H9 (cell line): ENCODE measurements at regions not wholly inside any gene's neighbourhood (a gene's known extent, or its start where the extent isn't known, plus 50 kb on each side); places are given as distances from the start of the nearest gene placed in this dataset.

Source experiments
- DNase-seq: peaks from one replicate; pipeline ENCODE4 v3.0.0-alpha.2; 2017
- H2AFZ ChIP-seq: one replicate; pipeline ENCODE4 v1.6.1; 2013; ENCODE audit warnings: mild to moderate bottlenecking, low read length, control low read depth, moderate library complexity
- H2AK5ac ChIP-seq: 2 replicates; pipeline ENCODE4 v1.6.1; 2013; ENCODE audit warnings: low read length, control low read depth, mixed read lengths; ENCODE audit not compliant: insufficient read length
- H2BK120ac ChIP-seq: one replicate; pipeline ENCODE4 v1.6.1; 2013; ENCODE audit warnings: low read depth, mild to moderate bottlenecking, low read length, control low read depth, inconsistent platforms; ENCODE audit not compliant: poor library complexity, severe bottlenecking
- H2BK12ac ChIP-seq: 2 replicates; pipeline ENCODE4 v1.6.1; 2013; ENCODE audit warnings: low read length, control low read depth, mixed read lengths, low read depth; ENCODE audit not compliant: insufficient read length
- H2BK15ac ChIP-seq: 2 replicates; pipeline ENCODE4 v1.6.1; 2013; ENCODE audit warnings: low read depth, low read length, control low read depth
- H2BK20ac ChIP-seq: one replicate; pipeline ENCODE4 v1.6.1; 2013; ENCODE audit warnings: low read depth, mild to moderate bottlenecking, low read length, control low read depth, inconsistent platforms; ENCODE audit not compliant: poor library complexity, severe bottlenecking
- H2BK5ac ChIP-seq: 2 replicates; pipeline ENCODE4 v1.6.1; 2013; ENCODE audit warnings: low read length, control low read depth, mixed read lengths; ENCODE audit not compliant: insufficient read length
- H3K14ac ChIP-seq: 2 replicates; pipeline ENCODE4 v1.6.1; 2013; ENCODE audit warnings: low read length, control low read depth; ENCODE audit not compliant: insufficient read depth
- H3K18ac ChIP-seq: 2 replicates; pipeline ENCODE4 v1.6.1; 2013; ENCODE audit warnings: low read depth, mild to moderate bottlenecking, mixed read lengths, low read length, control low read depth; ENCODE audit not compliant: insufficient read length
- H3K23ac ChIP-seq: 2 replicates; pipeline ENCODE4 v1.6.1; 2013; ENCODE audit warnings: low read length, control low read depth, mixed read lengths, low read depth; ENCODE audit not compliant: insufficient read length
- H3K23me2 ChIP-seq: 2 replicates; pipeline ENCODE4 v1.6.1; 2013; ENCODE audit warnings: low read depth, mild to moderate bottlenecking, mixed read lengths, low read length, control low read depth; ENCODE audit not compliant: insufficient read length, poor library complexity, severe bottlenecking
- H3K27ac ChIP-seq: 2 replicates; pipeline ENCODE4 v1.5.1; 2013; ENCODE audit warnings: low read length, control low read depth, mixed read lengths, low read depth; ENCODE audit not compliant: insufficient read length
- H3K27me3 ChIP-seq: 2 replicates; pipeline ENCODE4 v1.6.1; 2013; ENCODE audit warnings: low read length, control low read depth, inconsistent platforms; ENCODE audit not compliant: insufficient read depth
- H3K4ac ChIP-seq: 2 replicates; pipeline ENCODE4 v1.6.1; 2013; ENCODE audit warnings: low read depth, mild to moderate bottlenecking, control low read depth, inconsistent platforms, low read length, moderate library complexity
- H3K4me1 ChIP-seq: 2 replicates; pipeline ENCODE4 v1.6.1; 2013; ENCODE audit warnings: low read length, control low read depth, inconsistent platforms; ENCODE audit not compliant: insufficient read depth
- H3K4me2 ChIP-seq: 2 replicates; pipeline ENCODE4 v1.6.1; 2013; ENCODE audit warnings: low read length, control low read depth, mixed read lengths; ENCODE audit not compliant: insufficient read length, insufficient read depth
- H3K56ac ChIP-seq: 2 replicates; pipeline ENCODE4 v1.6.1; 2013; ENCODE audit warnings: low read depth, mild to moderate bottlenecking, mixed read lengths, low read length, control low read depth; ENCODE audit not compliant: insufficient read length
- H3K79me1 ChIP-seq: 2 replicates; pipeline ENCODE4 v1.6.1; 2013; ENCODE audit warnings: low read depth, mild to moderate bottlenecking, moderate library complexity, low read length, control low read depth, inconsistent platforms; ENCODE audit not compliant: insufficient read depth, poor library complexity, severe bottlenecking
- H3K79me2 ChIP-seq: 2 replicates; pipeline ENCODE4 v1.6.1; 2013; ENCODE audit warnings: low read length, control low read depth, inconsistent platforms; ENCODE audit not compliant: insufficient read depth
- H3K9ac ChIP-seq: 2 replicates; pipeline ENCODE4 v1.6.1; 2013; ENCODE audit warnings: low read length, control low read depth, mixed read lengths; ENCODE audit not compliant: insufficient read length; ENCODE audit errors: extremely low read depth
- H3K9me3 ChIP-seq: one replicate; pipeline ENCODE4 v1.6.1; 2013; ENCODE audit warnings: low read depth, low read length, inconsistent platforms; ENCODE audit not compliant: control insufficient read depth
- H3T11ph ChIP-seq: one replicate; pipeline ENCODE4 v1.6.1; 2013; ENCODE audit warnings: mild to moderate bottlenecking, low read length, control low read depth, inconsistent platforms
- H4K20me1 ChIP-seq: one replicate; pipeline ENCODE4 v1.6.1; 2013; ENCODE audit not compliant: control insufficient read depth, insufficient read length, insufficient read depth
- H4K5ac ChIP-seq: 2 replicates; pipeline ENCODE4 v1.6.1; 2013; ENCODE audit warnings: low read depth, mild to moderate bottlenecking, mixed read lengths, low read length, control low read depth; ENCODE audit not compliant: insufficient read length
- H4K8ac ChIP-seq: replicated peaks from 2 replicates; pipeline ENCODE4 v1.6.1; 2013; ENCODE audit warnings: low read length, control low read depth, mixed read lengths, low read depth; ENCODE audit not compliant: insufficient read length
- H4K91ac ChIP-seq: 2 replicates; pipeline ENCODE4 v1.6.1; 2013; ENCODE audit warnings: low read depth, mild to moderate bottlenecking, moderate library complexity, mixed read lengths, low read length, control low read depth; ENCODE audit not compliant: insufficient read length
- H3K27ac Mint-ChIP-seq, 3 experiments: 2 replicates in 2 of 3; 3 replicates in 1 of 3; pipeline ENCODE4 v1.8.0; 2020 to 2021; ENCODE audit warnings: mixed read lengths in 3 of 3, mild to moderate bottlenecking in 1 of 3, moderate library complexity in 1 of 3
- H3K27me3 Mint-ChIP-seq: 2 replicates; pipeline ENCODE4 v1.8.0; 2021; ENCODE audit warnings: low read depth, mild to moderate bottlenecking, moderate library complexity, mixed read lengths
- H3K36me3 Mint-ChIP-seq, 3 experiments: 2 replicates in 2 of 3; 3 replicates in 1 of 3; pipeline ENCODE4 v1.8.0; 2020 to 2021; ENCODE audit warnings: low read depth in 3 of 3, mixed read lengths in 3 of 3; ENCODE audit not compliant: insufficient read depth in 1 of 3
- H3K4me1 Mint-ChIP-seq, 2 experiments: 2 replicates each; pipeline ENCODE4 v1.8.0; 2020; ENCODE audit warnings: mixed read lengths in 2 of 2
- H3K4me3 Mint-ChIP-seq, 2 experiments: 2 replicates in 1 of 2; 3 replicates in 1 of 2; pipeline ENCODE4 v1.8.0; 2020 to 2021; ENCODE audit warnings: mild to moderate bottlenecking in 2 of 2, mixed read lengths in 2 of 2, moderate library complexity in 1 of 2
- H3K9me3 Mint-ChIP-seq, 2 experiments: 2 replicates in 1 of 2; 3 replicates in 1 of 2; pipeline ENCODE4 v1.8.0; 2020; ENCODE audit warnings: mild to moderate bottlenecking in 2 of 2, mixed read lengths in 2 of 2, moderate library complexity in 1 of 2
- WGBS: extraction: QIAGEN DNeasy Blood & Tissue Kit; methylation state at CpG from one replicate; pipeline ENCODE4 v1.1.7; 2013; ENCODE audit warnings: missing lambda C conversion rate, low lambda C conversion rate, mixed read lengths; ENCODE audit not compliant: insufficient read length; ENCODE audit errors: extremely low coverage; 5-methylcytosine and 5-hydroxymethylcytosine counted together
- TF ChIP-seq, protein P1 (sequence below): fragments of 200-600 bp; sonication (generic); conservative IDR thresholded peaks from 3 replicates; pipeline ENCODE4 v1.8.0; 2021; ENCODE audit warnings: antibody characterized with exemption, mild to moderate bottlenecking

DNA sequence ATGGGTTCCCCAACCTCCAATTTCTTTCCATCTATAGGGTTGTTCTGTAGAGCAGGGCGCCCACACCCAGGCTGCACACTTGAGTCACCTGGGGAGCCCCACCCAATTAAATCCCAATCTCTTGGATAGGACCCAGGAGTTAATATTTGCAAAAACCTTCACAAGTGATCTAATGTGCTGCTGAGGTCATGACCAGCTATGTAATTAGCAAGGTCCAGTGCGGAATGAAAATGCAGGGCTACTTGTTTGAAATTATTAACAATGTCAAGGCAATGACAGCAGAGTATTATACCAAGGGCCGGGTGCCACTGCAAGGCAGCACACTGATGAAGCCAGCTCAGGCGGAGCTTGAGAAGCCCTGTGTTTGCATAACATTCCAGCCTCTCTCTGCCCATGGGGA is 302.7 kb downstream of the MAF start:
- H3K23ac ChIP-seq: no peak overlapping the region
- no peak overlapping the region for H3K4me2 ChIP-seq
- H3K36me3 Mint-ChIP-seq: no peaks in the 10 kb centered on the region; a peak in 1 of 7 replicates
- no peak overlapping the region for H2BK12ac ChIP-seq
- peaks cover 13% of the 10 kb centered on the region for H3K4me1 ChIP-seq
- H3K79me2 ChIP-seq: no peaks in the 10 kb centered on the region
- H3K9me3 ChIP-seq: no peaks in the 10 kb centered on the region
- H3K9ac ChIP-seq: no peak overlapping the region
- no peaks in the 10 kb centered on the region for H3K23me2 ChIP-seq
- no peak for DNase-seq
- H3T11ph ChIP-seq: no peak overlapping the region
- H4K91ac ChIP-seq: no peak overlapping the region
- no peak overlapping the region for H4K8ac ChIP-seq
- no peak overlapping the region for H3K14ac ChIP-seq
- H4K20me1 ChIP-seq: no peaks in the 10 kb centered on the region
- peaks cover 5% of the 10 kb centered on the region; the same call in 1 of the 2 replicates for H3K27me3 Mint-ChIP-seq
- H3K18ac ChIP-seq: no peak overlapping the region
- WGBS: no CpG with 5 or more reads among the region's 4 CpGs
- H3K27ac ChIP-seq: peak overlapping the region; percentile 18
- H2AFZ ChIP-seq: no peak overlapping the region
- TF ChIP-seq, protein P1, sequence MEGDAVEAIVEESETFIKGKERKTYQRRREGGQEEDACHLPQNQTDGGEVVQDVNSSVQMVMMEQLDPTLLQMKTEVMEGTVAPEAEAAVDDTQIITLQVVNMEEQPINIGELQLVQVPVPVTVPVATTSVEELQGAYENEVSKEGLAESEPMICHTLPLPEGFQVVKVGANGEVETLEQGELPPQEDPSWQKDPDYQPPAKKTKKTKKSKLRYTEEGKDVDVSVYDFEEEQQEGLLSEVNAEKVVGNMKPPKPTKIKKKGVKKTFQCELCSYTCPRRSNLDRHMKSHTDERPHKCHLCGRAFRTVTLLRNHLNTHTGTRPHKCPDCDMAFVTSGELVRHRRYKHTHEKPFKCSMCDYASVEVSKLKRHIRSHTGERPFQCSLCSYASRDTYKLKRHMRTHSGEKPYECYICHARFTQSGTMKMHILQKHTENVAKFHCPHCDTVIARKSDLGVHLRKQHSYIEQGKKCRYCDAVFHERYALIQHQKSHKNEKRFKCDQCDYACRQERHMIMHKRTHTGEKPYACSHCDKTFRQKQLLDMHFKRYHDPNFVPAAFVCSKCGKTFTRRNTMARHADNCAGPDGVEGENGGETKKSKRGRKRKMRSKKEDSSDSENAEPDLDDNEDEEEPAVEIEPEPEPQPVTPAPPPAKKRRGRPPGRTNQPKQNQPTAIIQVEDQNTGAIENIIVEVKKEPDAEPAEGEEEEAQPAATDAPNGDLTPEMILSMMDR: no peak
- H3K4me1 Mint-ChIP-seq: peaks cover 57 to 63% of the 10 kb centered on the region in 2 experiments
- H3K79me1 ChIP-seq: no peaks in the 10 kb centered on the region
- H2BK20ac ChIP-seq: no peak overlapping the region
- no peaks in the 10 kb centered on the region; a peak in 2 of 5 replicates for H3K9me3 Mint-ChIP-seq
- H3K4ac ChIP-seq: no peak overlapping the region
- peak overlapping the region in 1 of 3 experiments; percentile 99; a peak in 1 of 7 replicates for H3K27ac Mint-ChIP-seq
- no peak overlapping the region for H4K5ac ChIP-seq
- no peak overlapping the region for H3K4me3 Mint-ChIP-seq
- no peak overlapping the region for H2AK5ac ChIP-seq
- H2BK5ac ChIP-seq: no peak overlapping the region
- H2BK15ac ChIP-seq: no peak overlapping the region
- no peaks in the 10 kb centered on the region for H3K27me3 ChIP-seq
- H3K56ac ChIP-seq: no peak overlapping the region
- H2BK120ac ChIP-seq: no peak overlapping the region
